MCF 10A (cell line): ENCODE measurements at regions not wholly inside any gene's neighbourhood (a gene's known extent, or its start where the extent isn't known, plus 50 kb on each side); places are given as distances from the start of the nearest gene placed in this dataset.

Experiments
- BruUV-seq: library from RNA; stranded (reverse); fragments of 400-500 nt; replicated peaks from 2 replicates; lab custom pipeline; 2021; lab: Mats Ljungman, UMichigan
- CTCF ChIA-PET: fragments of 300-600 bp; sonication (Branson Sonifier 250); formaldehyde crosslinking; extraction: SDS; loops from one replicate; lab custom pipeline; 2021; ENCODE audit warnings: antibody characterized with exemption, inconsistent platforms; lab: Yijun Ruan, JAX
- POLR2A ChIA-PET: fragments of 300-600, 350-650 bp; sonication (Branson Sonifier 250); formaldehyde crosslinking; extraction: SDS; loops from one replicate; lab custom pipeline; 2020; ENCODE audit warnings: antibody characterized with exemption, inconsistent platforms; lab: Yijun Ruan, JAX
- DNase-seq: peaks from one replicate; pipeline ENCODE4 v3.0.0-alpha.2; 2018; ENCODE audit not compliant: unreplicated experiment
- H3K27ac Mint-ChIP-seq: one replicate; pipeline ENCODE4 v1.8.0; 2022; ENCODE audit warnings: mild to moderate bottlenecking, low read depth, mixed read lengths; ENCODE audit not compliant: unreplicated experiment
- H3K27me3 Mint-ChIP-seq: one replicate; pipeline ENCODE4 v1.8.0; 2022; ENCODE audit warnings: mixed read lengths; ENCODE audit not compliant: insufficient read depth, unreplicated experiment
- H3K36me3 Mint-ChIP-seq: one replicate; pipeline ENCODE4 v1.8.0; 2022; ENCODE audit warnings: mild to moderate bottlenecking, moderate library complexity, mixed read lengths; ENCODE audit not compliant: insufficient read depth, unreplicated experiment
- H3K4me1 Mint-ChIP-seq: one replicate; pipeline ENCODE4 v1.8.0; 2022; ENCODE audit warnings: mixed read lengths; ENCODE audit not compliant: insufficient read depth, unreplicated experiment
- H3K4me3 Mint-ChIP-seq: one replicate; pipeline ENCODE4 v1.8.0; 2022; ENCODE audit warnings: mild to moderate bottlenecking, moderate library complexity, mixed read lengths; ENCODE audit not compliant: unreplicated experiment
- H3K9me3 Mint-ChIP-seq: one replicate; pipeline ENCODE4 v1.8.0; 2022; ENCODE audit warnings: mixed read lengths; ENCODE audit not compliant: unreplicated experiment
- CTCF ChIP-seq: fragments of 200-600 bp; IDR thresholded peaks from one replicate; pipeline ENCODE4 v1.8.0; 2022; ENCODE audit warnings: antibody characterized with exemption, mild to moderate bottlenecking; ENCODE audit not compliant: unreplicated experiment
- intact Hi-C: fragments of 100-400 bp; cut with micrococcal nuclease; formaldehyde crosslinking; loops from 2 replicates; pipeline ENCODE4 v1.14.1; 2022

GRCh38 chr6:2557181-2557720, 193.5 kb downstream of the MYLK4 start:
- no peak for DNase-seq
- Mint-ChIP-seq H3K27ac (no peak overlapping the region), H3K9me3 (no peaks in the 10 kb centered on the region), H3K4me1 (no peaks in the 10 kb centered on the region), H3K27me3 (no peaks in the 10 kb centered on the region), H3K4me3 (no peak overlapping the region), H3K36me3 (no peaks in the 10 kb centered on the region)
- POLR2A ChIA-PET = no interaction called here
- intact Hi-C loops = no loop called here
- BruUV-seq = no TSS peak
- TF ChIP-seq CTCF = no peak
- CTCF ChIA-PET = no interaction called here

GRCh38 chr6:2556761-2557160, 194.0 kb downstream of the MYLK4 start:
- no TSS peak for BruUV-seq
- ChIA-PET POLR2A (no interaction called here), CTCF (no interaction called here)
- H3K27ac Mint-ChIP-seq = no peak overlapping the region
- no peaks in the 10 kb centered on the region for H3K27me3 Mint-ChIP-seq
- H3K4me3 Mint-ChIP-seq = no peak overlapping the region
- TF ChIP-seq CTCF = no peak
- H3K4me1 Mint-ChIP-seq = no peaks in the 10 kb centered on the region
- intact Hi-C loops = no loop called here
- H3K36me3 Mint-ChIP-seq = no peaks in the 10 kb centered on the region
- no peaks in the 10 kb centered on the region for H3K9me3 Mint-ChIP-seq
- DNase-seq = no peak

- Mint-ChIP-seq H3K27me3 (no peaks in the 10 kb centered on the region), H3K4me3 (no peak overlapping the region), H3K4me1 (no peaks in the 10 kb centered on the region), H3K9me3 (no peaks in the 10 kb centered on the region), H3K27ac (no peak overlapping the region), H3K36me3 (no peaks in the 10 kb centered on the region)
- CTCF ChIA-PET = interaction anchor here (0.6 kb wide), 1 partner anchor 1976 kb away, joined by 3 read pairs; no protein-coding TSS in a partner anchor
- intact Hi-C loops = no loop called here
- no TSS peak for BruUV-seq
- no peak for DNase-seq
- TF ChIP-seq CTCF = no peak
- POLR2A ChIA-PET = no interaction called here
These were observed 196.0 kb downstream of the MYLK4 start for GRCh38 chr6:2554651-2555260.

GRCh38 chr6:2552526-2553154, 198.1 kb downstream of the MYLK4 start:
- H3K27ac Mint-ChIP-seq = no peak overlapping the region
- H3K4me1 Mint-ChIP-seq = no peaks in the 10 kb centered on the region
- intact Hi-C loops = no loop called here
- BruUV-seq = no TSS peak
- peaks cover 7% of the 10 kb centered on the region for H3K9me3 Mint-ChIP-seq
- H3K27me3 Mint-ChIP-seq = no peaks in the 10 kb centered on the region
- ChIA-PET CTCF (no interaction called here), POLR2A (interaction anchor here (0.5 kb wide), 1 partner anchor 46 kb away, joined by 3 read pairs; no protein-coding TSS in a partner anchor)
- no peak for DNase-seq
- H3K36me3 Mint-ChIP-seq = no peaks in the 10 kb centered on the region
- H3K4me3 Mint-ChIP-seq = no peak overlapping the region
- no peak for TF ChIP-seq CTCF
